Activated naive CD8-positive, alpha-beta T cell treated with anti-CD3 and anti-CD28 coated beads for 36 hours (primary cell): ENCODE measurements at regions not wholly inside any gene's neighbourhood (a gene's known extent, or its start where the extent isn't known, plus 50 kb on each side); places are given as distances from the start of the nearest gene placed in this dataset.

Experiments used
- DNase-seq: peaks from one replicate; pipeline ENCODE4 v3.0.0; 2021
- H3K27ac Mint-ChIP-seq: one replicate; pipeline ENCODE4 v1.8.0; 2022; ENCODE audit warnings: mild to moderate bottlenecking, moderate library complexity, mixed read lengths
- H3K27me3 Mint-ChIP-seq: one replicate; pipeline ENCODE4 v1.8.0; 2022; ENCODE audit warnings: mild to moderate bottlenecking, mixed read lengths
- H3K36me3 Mint-ChIP-seq: one replicate; pipeline ENCODE4 v1.8.0; 2021; ENCODE audit warnings: mild to moderate bottlenecking, mixed read lengths
- H3K4me1 Mint-ChIP-seq: one replicate; pipeline ENCODE4 v1.8.0; 2021; ENCODE audit warnings: mixed read lengths
- H3K4me3 Mint-ChIP-seq: one replicate; pipeline ENCODE4 v1.8.0; 2022; ENCODE audit warnings: mild to moderate bottlenecking, moderate library complexity, mixed read lengths
- H3K9me3 Mint-ChIP-seq: one replicate; pipeline ENCODE4 v1.8.0; 2022; ENCODE audit warnings: mixed read lengths

DNA sequence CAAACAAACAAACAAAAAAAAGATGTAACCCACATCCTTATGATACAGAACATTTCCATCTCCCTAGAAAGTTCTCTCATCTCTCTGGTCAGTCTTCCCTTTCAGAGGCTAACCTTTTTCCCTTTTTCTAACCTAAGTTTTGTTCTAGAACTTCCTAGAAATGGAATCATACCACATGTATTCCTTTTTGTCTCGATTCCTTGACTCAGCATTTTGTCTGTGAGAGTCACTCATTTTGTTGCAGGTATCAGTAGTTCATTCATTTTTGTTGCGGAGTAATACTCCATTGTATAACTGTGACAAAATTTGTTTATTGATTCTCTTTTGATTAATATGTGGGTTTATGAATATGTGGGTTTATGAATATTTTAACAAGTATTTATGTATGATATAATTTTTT, 400.0 kb upstream of the PDE4D start:
- no peak overlapping the region for H3K27ac Mint-ChIP-seq
- H3K27me3 Mint-ChIP-seq, result no peaks in the 10 kb centered on the region
- no peaks in the 10 kb centered on the region for H3K4me1 Mint-ChIP-seq
- H3K9me3 Mint-ChIP-seq, result no peaks in the 10 kb centered on the region
- H3K36me3 Mint-ChIP-seq, result no peaks in the 10 kb centered on the region
- no peak overlapping the region for H3K4me3 Mint-ChIP-seq
- no peak for DNase-seq

DNA sequence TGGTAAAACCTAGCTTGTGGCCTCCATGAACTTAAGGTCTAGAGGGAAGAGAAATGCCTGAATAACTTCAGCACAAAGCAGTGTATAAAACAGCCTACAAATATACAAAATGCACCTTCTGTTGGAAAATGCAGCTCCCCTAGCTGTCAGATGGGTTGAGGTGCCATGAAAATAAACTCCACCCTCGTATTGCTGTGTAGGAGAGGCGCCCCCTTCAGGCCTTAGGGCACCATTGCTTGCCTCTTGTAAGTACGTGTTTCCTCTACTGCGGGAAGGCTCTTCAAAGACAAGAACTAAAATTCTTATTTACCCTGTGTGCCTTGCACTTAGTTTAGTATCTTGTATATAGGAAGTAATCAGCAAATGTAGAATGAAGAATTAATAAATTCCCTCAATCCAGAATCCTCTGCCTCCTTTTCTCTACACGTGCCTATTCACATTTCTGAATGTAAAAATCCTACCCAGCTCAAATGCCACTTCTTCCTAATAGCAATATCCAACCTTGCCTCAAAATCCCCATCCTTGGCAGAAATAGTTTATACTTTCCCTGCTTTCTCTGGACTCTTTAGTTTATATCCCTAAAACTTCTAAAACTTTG, 393.7 kb upstream of the PDE4D start:
- Mint-ChIP-seq H3K4me1 (no peaks in the 10 kb centered on the region), H3K4me3 (no peak overlapping the region), H3K9me3 (no peaks in the 10 kb centered on the region), H3K27ac (no peak overlapping the region), H3K27me3 (no peaks in the 10 kb centered on the region), H3K36me3 (no peaks in the 10 kb centered on the region)
- DNase-seq, result no peak

DNA sequence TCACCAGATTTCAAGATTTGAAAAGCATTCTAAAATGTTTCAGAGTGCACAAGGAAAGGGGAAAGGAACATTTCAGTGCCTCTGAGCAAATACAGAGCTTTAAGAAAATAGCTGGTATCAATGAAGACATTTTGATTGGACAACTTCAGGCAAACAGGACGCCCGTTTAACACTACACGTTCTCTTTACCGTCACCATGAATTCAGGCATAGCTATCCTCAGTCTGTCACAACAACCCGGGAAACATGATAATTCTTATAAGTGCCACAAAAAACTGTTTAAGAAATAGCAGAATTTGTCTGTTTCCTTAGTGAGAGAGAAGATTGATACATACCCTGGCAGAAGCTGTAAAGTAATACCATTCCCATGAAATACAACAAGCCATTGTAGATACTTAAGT, 392.4 kb upstream of the PDE4D start:
- no peak overlapping the region for H3K4me3 Mint-ChIP-seq
- H3K4me1 Mint-ChIP-seq, result no peaks in the 10 kb centered on the region
- no peaks in the 10 kb centered on the region for H3K36me3 Mint-ChIP-seq
- H3K27ac Mint-ChIP-seq, result no peak overlapping the region
- no peak for DNase-seq
- H3K27me3 Mint-ChIP-seq, result peaks cover 3% of the 10 kb centered on the region
- no peaks in the 10 kb centered on the region for H3K9me3 Mint-ChIP-seq

DNA sequence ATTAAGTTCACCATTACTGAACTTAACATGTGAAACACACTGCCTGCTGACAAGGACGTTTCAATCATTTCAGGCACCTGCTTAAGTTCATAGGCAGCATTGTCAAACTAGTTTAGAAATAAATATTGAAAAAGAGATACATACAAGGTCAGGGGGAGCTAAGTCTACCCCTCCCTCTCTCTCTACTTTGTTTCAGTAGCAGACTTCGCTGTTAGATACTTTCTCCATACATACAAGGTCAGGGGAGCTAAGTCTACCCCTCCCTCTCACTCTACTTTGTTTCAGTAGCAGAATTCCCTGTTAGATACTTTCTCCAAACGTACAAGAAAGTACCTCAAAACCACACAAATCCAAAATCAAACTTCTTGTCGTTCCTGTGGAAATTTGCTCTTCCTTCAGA, 387.4 kb upstream of the PDE4D start:
- Mint-ChIP-seq H3K4me3 (no peak overlapping the region), H3K27ac (no peak overlapping the region), H3K36me3 (no peaks in the 10 kb centered on the region), H3K27me3 (peaks cover 3% of the 10 kb centered on the region), H3K9me3 (peaks cover 2% of the 10 kb centered on the region), H3K4me1 (no peaks in the 10 kb centered on the region)
- DNase-seq, result no peak

DNA sequence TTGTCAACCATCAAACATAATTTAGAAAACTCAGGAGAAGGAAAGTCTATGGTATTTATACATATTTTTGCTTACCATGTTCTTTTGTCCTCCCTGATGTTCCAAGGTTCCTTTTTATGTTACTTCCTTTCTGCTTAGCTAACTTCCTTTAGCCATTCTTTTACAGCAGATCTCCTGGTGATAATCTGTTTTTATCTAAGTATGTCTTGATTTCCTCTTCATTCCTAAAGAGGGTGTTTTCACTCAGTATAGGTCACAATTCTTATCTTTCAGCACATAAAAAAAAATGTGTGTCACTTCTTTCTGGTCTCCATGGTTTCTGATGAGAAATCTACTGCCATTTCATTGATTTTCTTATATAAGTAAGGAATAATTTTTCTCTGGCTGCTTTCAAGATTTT, 384.4 kb upstream of the PDE4D start:
- Mint-ChIP-seq H3K9me3 (peaks cover 2% of the 10 kb centered on the region), H3K36me3 (no peaks in the 10 kb centered on the region), H3K27ac (no peak overlapping the region), H3K27me3 (peaks cover 3% of the 10 kb centered on the region), H3K4me3 (no peak overlapping the region), H3K4me1 (no peaks in the 10 kb centered on the region)
- DNase-seq, result no peak

DNA sequence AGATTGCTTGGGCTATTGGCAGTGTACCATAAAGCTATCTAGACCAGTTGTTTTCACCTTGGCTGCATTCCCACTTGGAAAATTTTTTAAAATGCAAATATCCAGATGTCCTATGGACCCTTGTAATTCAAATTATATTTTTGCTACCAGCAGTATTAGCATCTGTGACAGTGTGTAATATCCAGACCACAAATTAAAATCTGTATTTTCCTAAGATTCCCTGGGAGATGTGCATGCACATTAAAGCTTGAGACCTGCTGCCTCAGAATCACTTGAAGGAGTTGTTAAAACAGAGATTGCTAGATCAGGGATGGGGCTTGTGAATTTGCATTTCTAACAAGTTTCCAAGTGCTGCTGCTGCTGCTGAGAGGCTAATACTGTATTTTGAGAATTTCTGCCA, 381.2 kb upstream of the PDE4D start:
- H3K27ac Mint-ChIP-seq, result no peak overlapping the region
- H3K4me1 Mint-ChIP-seq, result no peaks in the 10 kb centered on the region
- H3K9me3 Mint-ChIP-seq, result peaks cover 2% of the 10 kb centered on the region
- no peaks in the 10 kb centered on the region for H3K27me3 Mint-ChIP-seq
- no peak overlapping the region for H3K4me3 Mint-ChIP-seq
- DNase-seq, result no peak
- H3K36me3 Mint-ChIP-seq, result no peaks in the 10 kb centered on the region

DNA sequence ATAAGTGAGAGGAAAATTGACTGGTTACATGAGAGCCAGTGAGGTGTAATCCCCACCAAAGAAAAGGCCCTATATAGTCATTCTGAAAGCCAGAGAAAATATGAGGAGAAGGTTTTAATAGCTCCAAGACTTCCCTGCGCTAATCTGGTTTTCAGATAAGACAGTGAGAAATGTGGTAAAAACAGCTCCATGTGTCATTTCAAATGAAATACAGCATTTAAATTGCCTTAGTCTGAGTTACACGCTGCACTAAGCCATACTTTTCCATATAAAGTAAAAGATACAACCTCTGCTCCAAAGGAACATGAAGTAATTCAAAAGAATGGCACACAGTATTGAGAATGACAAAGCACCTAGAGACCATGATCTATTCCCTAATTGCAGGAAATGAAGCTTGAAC, 378.0 kb upstream of the PDE4D start:
- no peak for DNase-seq
- H3K27me3 Mint-ChIP-seq, result no peaks in the 10 kb centered on the region
- H3K4me1 Mint-ChIP-seq, result no peaks in the 10 kb centered on the region
- H3K4me3 Mint-ChIP-seq, result no peak overlapping the region
- no peak overlapping the region for H3K27ac Mint-ChIP-seq
- H3K36me3 Mint-ChIP-seq, result no peaks in the 10 kb centered on the region
- no peaks in the 10 kb centered on the region for H3K9me3 Mint-ChIP-seq

DNA sequence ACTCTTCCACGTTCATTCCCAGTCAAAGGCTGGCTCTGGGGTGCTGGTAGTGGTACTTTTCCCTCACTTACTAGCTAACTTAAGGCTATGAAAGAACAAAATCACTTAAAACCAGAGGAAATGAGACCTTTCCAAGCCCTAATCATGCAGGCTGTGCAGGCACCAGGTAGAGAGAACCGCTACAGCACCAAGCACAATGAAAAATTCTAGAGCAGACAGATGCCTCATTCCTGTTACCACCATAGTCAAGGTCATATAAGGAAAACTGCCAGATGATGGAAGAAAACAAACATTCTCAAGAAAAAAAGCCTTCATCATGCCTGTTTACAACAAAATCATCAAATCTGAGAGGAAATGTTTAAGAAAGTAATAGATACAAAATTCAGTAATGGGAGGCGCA, 374.4 kb upstream of the PDE4D start:
- H3K36me3 Mint-ChIP-seq, result no peaks in the 10 kb centered on the region
- no peak overlapping the region for H3K4me3 Mint-ChIP-seq
- H3K27me3 Mint-ChIP-seq, result no peaks in the 10 kb centered on the region
- H3K27ac Mint-ChIP-seq, result no peak overlapping the region
- no peaks in the 10 kb centered on the region for H3K9me3 Mint-ChIP-seq
- no peaks in the 10 kb centered on the region for H3K4me1 Mint-ChIP-seq
- no peak for DNase-seq

DNA sequence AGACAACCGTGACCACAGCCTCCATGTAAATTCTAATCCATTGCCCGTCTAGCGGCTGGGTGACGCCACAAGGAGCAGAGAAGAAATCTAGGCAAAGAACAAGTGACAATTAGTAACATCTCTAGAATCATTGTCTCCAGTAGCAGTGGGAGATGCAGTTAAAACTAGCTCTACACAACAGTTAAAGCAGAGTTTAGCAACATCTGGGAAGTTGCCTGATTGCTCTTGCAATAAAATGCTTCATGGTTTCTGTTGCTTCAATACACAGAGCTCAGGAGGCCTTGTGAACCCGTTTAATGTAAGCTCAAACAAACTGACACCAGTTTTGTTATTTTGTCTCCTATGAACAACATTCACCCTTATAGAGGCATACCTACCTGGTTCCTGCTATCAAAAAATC, 369.8 kb upstream of the PDE4D start:
- H3K27me3 Mint-ChIP-seq, result no peaks in the 10 kb centered on the region
- H3K4me1 Mint-ChIP-seq, result no peaks in the 10 kb centered on the region
- H3K4me3 Mint-ChIP-seq, result no peak overlapping the region
- no peaks in the 10 kb centered on the region for H3K36me3 Mint-ChIP-seq
- H3K9me3 Mint-ChIP-seq, result no peaks in the 10 kb centered on the region
- no peak overlapping the region for H3K27ac Mint-ChIP-seq
- no peak for DNase-seq

DNA sequence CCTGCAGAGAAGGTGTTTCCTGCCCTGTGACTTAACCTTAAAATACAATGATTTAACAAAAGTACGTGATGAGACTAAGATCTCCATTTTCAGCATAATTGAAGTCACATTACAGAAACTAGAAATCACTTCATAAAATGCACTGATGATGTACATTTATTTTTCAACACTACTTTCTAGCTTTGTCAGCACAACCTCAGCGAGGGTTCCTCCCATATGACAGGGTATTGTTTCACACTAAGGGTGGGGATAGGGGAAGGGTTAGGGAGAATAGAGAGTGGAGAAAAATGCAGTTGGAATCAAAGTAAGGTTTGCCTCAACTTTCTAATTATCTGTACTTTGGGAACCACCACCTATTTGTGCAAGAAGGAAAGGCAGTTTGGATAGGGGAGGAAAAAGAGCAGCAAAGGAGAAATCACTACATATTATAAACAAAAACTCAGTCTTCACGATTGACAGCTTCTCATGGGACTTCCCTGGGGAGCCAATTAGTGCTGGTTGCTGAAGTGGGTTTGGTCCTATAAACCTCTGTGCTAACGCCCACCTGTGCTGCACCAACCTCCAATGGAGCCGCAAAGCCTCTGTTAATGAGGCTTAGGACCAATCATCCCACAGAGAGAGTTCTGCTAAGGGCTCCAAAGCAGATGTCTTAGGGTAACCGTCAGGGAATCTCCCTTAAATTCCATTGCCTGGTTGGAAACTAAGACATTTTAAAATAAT, 369.2 kb upstream of the PDE4D start:
- Mint-ChIP-seq H3K9me3 (no peaks in the 10 kb centered on the region), H3K27me3 (no peaks in the 10 kb centered on the region), H3K4me1 (no peaks in the 10 kb centered on the region), H3K27ac (no peak overlapping the region), H3K4me3 (no peak overlapping the region), H3K36me3 (no peaks in the 10 kb centered on the region)
- DNase-seq, result no peak

DNA sequence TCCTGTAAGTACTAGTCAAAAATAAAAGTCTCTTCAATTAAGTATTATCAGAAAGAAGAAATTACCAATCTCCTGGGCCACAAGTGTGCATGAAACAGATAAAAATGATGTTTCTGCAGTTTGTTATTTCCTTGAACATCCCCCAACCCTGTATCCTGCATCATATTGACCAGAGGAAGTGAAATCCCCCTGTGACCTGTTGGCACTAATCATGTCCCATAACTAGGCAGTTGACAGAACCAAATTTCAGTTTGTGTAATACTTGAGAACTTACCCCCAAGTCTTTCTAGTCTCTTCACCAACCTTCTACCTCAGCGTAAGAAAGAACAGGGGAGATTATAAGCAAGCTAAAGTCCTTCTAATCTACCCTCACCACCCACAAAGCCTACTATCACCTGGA, 368.2 kb upstream of the PDE4D start:
- no peak for DNase-seq
- Mint-ChIP-seq H3K4me3 (no peak overlapping the region), H3K9me3 (no peaks in the 10 kb centered on the region), H3K4me1 (no peaks in the 10 kb centered on the region), H3K27ac (no peak overlapping the region), H3K27me3 (no peaks in the 10 kb centered on the region), H3K36me3 (no peaks in the 10 kb centered on the region)

DNA sequence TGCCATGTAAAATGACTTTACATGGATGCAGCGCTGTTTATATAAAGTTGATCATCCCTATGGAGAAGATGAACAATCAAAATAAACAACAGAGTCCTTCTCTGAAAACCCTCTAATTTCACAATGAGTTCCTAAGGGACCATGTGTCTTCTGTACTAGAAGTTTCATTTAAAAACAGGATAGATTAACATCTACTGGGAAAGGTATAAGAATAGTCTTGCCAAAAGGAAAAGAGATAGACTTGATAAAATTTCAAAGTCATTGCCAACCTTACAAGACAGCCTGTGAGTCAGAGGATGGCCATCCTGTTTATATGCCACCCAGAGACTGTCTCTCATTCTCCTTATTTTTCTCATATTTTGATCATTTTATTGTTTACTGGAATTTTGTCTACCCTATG, 367.1 kb upstream of the PDE4D start:
- H3K9me3 Mint-ChIP-seq, result no peaks in the 10 kb centered on the region
- DNase-seq, result no peak
- no peaks in the 10 kb centered on the region for H3K4me1 Mint-ChIP-seq

DNA sequence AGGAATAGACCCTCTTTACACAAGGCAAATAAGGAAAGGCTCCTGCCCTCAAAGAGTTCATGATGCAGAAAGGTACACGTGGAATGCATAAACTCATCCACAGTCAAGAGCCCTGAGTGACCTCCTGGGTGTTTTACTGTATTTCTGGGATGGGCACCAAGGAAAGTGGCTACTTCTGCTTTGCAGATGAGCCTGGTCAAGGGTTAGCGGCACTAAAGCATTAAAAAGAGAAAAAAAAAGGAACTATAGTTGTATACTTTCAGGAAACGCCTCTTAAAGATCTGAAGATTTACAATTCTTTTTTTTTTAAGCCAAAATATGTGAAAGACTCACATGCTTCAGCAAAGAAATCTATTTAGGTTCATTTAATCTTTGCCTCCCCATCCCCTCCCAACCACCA, 366.2 kb upstream of the PDE4D start:
- Mint-ChIP-seq H3K9me3 (no peaks in the 10 kb centered on the region), H3K27me3 (no peaks in the 10 kb centered on the region), H3K27ac (no peak overlapping the region), H3K36me3 (no peaks in the 10 kb centered on the region), H3K4me3 (no peak overlapping the region), H3K4me1 (no peaks in the 10 kb centered on the region)
- DNase-seq, result no peak

More for the DNA sequence above, 367.1 kb upstream of the PDE4D start:
- Mint-ChIP-seq H3K27ac (no peak overlapping the region), H3K4me3 (no peak overlapping the region), H3K27me3 (no peaks in the 10 kb centered on the region), H3K36me3 (no peaks in the 10 kb centered on the region)

DNA sequence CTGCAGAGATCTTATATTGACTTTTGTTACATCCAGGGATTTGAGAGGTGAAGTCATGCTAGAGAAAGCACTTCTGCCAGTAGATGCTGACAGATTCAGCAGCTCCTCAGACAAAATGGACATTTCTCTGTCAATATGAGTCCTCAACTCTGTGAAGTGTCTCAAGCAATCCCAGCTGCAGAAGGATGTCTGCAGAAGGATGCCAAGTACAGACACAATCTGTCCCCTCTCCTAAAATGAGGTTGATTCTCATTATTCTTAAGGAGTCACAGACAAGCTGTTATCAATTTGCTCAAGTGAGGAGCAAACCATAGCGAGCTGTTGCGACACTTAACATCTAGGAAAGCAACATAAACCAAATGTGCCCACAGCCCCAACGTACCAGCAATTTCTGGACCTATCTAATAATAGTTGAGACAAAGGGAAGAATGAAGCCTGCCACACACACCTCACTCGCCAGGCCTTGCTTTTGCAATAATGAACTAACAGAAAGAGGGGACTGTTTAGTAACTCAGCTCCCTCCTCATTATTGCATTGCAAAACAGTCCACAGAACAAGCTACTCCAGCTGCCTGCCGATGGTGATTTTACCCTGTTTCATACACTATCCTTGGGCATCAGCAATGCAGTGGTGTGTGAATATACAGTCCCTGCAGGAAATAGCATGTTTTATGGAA, 364.2 kb upstream of the PDE4D start:
- Mint-ChIP-seq H3K27ac (no peak overlapping the region), H3K4me3 (no peak overlapping the region), H3K36me3 (no peaks in the 10 kb centered on the region), H3K9me3 (no peaks in the 10 kb centered on the region), H3K27me3 (no peaks in the 10 kb centered on the region), H3K4me1 (no peaks in the 10 kb centered on the region)
- no peak for DNase-seq

DNA sequence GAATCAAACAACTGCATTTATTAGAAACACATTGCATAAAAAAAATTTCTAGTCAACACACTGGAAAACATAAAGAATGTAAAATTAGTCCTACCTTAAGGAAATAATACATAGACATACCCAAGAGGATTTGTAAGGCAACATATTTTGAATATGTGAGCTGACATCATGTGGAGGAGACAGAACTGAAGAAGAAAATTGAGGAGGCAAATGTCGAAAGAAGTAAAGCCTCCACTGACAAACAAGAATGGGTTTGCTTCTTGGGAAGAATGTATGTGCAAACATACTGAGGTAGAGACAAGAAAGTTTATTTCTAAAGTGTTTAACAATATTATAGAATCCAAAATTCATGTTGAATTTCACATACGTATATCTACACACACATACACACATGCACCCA, 363.0 kb upstream of the PDE4D start:
- Mint-ChIP-seq H3K36me3 (no peaks in the 10 kb centered on the region), H3K4me3 (no peak overlapping the region), H3K27me3 (no peaks in the 10 kb centered on the region), H3K4me1 (no peaks in the 10 kb centered on the region), H3K27ac (no peak overlapping the region), H3K9me3 (no peaks in the 10 kb centered on the region)
- DNase-seq, result no peak

DNA sequence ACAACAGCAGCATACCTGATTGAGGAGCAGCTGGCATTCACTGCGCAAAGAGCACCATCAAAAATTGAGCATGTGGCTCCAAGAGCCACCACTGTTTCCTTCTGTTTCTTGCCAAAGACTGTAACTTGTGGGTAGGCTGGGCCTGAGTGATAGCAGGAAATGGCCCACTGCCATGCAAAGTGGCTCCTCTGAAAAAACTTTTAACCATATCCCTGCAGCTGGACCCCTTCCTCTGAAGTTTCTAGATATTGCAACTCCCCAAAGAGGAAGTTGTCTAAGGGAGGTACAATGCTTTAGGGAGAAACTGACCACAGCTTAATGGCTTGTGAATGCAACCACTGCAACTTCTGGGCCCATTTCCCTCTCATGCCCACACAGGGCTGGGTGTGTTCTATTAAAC, 355.4 kb upstream of the PDE4D start:
- no peaks in the 10 kb centered on the region for H3K9me3 Mint-ChIP-seq
- no peak for DNase-seq
- H3K4me3 Mint-ChIP-seq, result no peak overlapping the region
- no peaks in the 10 kb centered on the region for H3K27me3 Mint-ChIP-seq
- no peaks in the 10 kb centered on the region for H3K4me1 Mint-ChIP-seq
- H3K27ac Mint-ChIP-seq, result no peak overlapping the region
- H3K36me3 Mint-ChIP-seq, result no peaks in the 10 kb centered on the region
